Stimulated activated CD8-positive, alpha-beta memory T cell treated with anti-CD3 and anti-CD28 coated beads, Interleukin-15, amount 100 ng/mL, for 4 hours (primary cell): ENCODE measurements at regions not wholly inside any gene's neighbourhood (a gene's known extent, or its start where the extent isn't known, plus 50 kb on each side); places are given as distances from the start of the nearest gene placed in this dataset.

ENCODE experiments used
- DNase-seq, 2 donors: peaks; one replicate each; pipeline ENCODE4 v3.0.0-alpha.2; 2020; ENCODE audit warnings: low read depth in 2 of 2

- no peak for DNase-seq
Measured at GRCh38 chr1:30188329-30188728, 535.1 kb downstream of the MATN1 start.

- DNase-seq, result no peak
Measured at GRCh38 chr1:30187413-30188023, 535.9 kb downstream of the MATN1 start.

GRCh38 chr1:30186586-30186985 lies 536.8 kb downstream of the MATN1 start:
- no peak for DNase-seq

DNA sequence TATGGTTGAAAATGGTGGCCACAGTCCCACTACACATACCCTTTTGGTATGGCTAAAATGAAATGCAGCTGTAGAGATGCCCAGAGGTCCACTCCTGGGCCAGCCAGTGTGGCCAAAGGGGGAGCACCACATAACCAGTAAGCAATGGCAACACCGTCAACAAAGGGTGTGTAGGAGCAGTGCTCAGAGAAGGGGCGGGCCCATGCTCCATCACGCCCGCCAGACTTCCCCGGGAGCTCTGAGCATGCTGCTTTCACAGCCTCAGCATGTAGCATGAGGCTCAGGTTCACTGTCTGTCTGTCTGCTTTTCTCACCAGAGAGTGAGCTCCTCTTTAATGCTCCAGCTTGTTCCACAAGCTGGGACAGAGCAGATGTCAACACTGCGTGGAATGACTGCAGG lies 537.6 kb downstream of the MATN1 start:
- no peak for DNase-seq

GRCh38 chr1:30185313-30185712 lies 538.1 kb downstream of the MATN1 start:
- DNase-seq, result no peak

DNA sequence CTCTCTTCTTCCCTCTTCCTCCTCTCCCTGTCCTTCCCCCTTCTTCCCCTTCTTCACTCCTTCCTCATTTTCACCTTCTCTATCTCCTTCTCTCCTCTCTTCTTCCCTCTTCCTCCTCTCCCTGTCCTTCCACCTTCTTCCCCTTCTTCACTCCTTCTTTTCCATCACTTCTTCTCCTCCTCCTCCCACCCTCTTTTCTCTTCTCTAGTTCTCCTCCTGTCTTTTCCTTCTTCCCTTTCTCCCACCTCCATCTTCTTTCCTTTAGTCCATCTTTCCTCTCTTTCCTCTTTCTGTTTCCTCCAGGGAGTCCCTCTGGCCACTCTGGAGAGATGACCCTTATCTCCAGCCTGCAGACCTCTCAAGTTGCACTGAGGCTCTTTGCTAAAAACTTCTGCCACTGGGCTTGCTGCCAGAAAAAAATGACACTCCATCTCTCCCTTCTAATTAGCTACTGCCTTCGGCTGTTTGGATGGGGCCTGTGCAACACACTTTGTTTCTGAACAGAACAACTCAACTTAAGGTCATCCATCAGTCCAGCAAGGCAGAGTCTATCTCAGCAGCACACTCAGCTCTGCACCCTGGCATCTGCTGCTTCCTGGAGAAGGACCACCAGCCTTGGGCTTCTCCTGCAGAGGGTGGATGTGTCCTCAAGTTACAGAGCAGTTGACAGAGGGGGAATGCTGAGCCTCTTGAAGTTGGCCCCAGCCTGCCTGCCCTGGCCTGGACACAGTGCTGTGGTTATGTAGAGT lies 538.8 kb downstream of the MATN1 start:
- DNase-seq, result no peak

DNA sequence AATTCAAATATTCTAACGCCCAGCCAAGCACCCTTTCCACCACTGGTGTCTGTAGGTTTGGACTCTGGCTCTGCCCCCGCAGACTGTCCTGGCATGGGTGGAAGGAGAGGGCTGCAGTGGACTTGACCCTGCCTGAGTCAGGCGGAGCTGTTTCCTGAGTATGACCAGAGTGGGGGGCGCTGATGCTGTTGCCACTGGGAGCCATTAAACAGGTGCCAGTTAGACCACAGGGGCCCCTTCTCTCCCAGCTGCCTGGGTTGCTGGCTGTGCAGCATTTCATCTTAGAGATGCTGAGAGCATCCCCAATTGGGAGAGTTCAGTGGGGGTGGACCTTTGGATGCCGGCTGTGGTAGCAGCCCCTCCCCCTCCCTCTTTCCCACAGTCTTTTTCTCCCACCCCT lies 539.5 kb downstream of the MATN1 start:
- no peak for DNase-seq

GRCh38 chr1:30183006-30183405 lies 540.4 kb downstream of the MATN1 start:
- no peak for DNase-seq

DNA sequence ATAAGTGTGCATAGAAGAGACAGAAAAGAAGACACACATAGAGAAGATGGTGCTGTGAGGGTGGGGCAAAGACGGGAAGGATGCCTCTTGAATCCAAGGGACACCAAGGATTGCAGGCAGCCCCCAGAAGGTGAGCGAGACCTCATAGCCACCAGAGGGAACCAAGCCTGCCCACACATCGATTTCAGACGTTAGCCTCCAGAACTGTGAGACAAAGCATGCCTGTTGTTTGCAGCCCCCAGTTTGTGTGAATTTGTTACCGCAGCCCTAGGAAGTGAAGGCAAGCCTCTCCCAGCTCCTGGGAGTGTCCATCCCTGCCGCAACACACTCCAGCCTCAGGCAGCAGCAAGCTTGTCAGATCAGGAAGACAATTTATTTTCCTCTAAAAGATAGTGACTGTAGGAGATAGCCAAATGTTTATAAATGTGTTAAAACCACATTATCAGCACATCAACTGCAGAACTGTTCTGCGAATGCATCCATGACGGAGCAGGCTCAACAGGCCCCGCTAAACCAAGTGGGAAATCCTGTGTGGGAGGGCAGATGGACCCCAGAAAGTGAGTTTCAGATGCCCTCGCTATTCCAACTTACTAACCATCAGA lies 543.3 kb downstream of the MATN1 start:
- no peak for DNase-seq

DNA sequence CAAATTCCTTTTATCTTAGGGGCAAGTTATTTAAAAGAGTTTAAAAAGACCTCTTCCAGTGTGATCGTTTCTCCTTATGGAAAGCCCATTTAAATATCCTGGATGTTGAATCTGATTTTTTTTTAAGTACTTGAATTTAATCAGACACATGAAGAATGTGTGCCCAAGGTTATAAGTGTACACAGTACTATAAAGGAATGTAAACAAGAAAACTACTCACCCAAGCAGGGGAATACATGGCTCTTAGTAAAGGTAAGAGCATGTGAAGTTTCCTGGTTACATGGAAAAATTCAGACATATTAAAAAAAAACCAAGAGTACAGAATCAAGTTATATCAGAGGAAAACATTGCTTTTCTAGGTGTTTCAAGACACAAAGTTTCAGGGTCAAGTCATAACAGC lies 546.9 kb downstream of the MATN1 start:
- no peak for DNase-seq

GRCh38 chr1:30174499-30174898 lies 548.9 kb downstream of the MATN1 start:
- DNase-seq, result no peak

DNA sequence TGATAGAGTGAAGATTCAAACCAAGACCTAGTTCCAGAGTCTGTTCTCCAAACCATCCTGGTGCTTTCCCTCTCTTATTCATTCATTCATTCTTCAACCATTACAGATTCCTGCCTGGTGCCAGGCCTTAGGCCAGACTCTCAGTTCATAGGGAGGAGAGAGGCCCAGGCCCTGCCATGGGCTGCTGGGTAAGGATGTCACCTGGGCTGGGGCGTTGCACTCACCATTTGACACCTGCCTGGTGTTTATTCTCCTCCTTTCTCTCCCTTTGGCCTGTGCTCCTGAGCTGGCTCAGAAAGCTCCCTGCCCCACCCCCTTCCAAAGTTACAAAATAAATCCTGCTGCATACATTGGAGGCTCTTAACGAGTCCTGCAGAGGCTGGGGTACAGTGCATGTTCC lies 549.8 kb downstream of the MATN1 start:
- DNase-seq, result no peak

DNA sequence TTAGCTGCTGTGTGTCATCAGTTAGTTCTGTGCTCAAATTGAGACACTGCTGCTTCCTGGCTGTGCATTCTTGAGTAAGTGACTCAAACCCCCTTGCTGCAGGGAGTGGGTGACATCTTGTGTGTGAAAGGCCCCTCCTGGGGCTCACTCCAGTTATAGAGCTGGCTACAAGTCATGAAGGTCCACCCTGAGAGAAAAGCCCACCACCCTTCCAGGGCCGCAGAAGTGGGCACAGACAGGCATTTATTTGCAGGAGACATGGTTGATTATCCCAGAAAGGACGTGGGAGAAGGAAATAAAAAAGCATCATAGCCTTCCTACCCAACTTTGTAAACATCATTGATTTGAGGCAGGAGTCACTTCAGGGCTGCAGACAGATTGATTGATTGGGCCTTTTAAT lies 550.6 kb downstream of the MATN1 start:
- DNase-seq, result no peak

DNA sequence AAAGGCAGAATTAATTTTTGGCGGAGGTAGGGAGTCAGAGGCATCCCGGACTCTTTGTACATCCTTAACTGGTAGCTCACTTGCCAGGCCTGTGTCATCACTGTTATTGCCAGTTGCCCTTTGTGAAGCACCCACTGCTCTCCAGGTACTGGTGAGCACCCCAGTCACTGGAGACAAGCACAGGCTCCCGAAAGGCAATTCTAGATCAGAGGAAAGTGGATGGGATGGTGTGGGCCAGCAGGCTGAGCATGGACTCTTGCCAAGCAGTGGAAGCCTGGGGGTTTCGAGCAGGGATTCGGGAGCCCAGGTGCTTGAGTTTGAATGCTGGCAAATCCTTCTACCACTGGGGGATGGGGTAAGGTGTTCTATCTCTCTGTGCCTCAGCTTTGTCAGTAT lies 551.1 kb downstream of the MATN1 start:
- no peak for DNase-seq

- no peak for DNase-seq
Measured at GRCh38 chr1:30171537-30172298, 551.7 kb downstream of the MATN1 start.

GRCh38 chr1:30169269-30169668 lies 554.1 kb downstream of the MATN1 start:
- no peak for DNase-seq

DNA sequence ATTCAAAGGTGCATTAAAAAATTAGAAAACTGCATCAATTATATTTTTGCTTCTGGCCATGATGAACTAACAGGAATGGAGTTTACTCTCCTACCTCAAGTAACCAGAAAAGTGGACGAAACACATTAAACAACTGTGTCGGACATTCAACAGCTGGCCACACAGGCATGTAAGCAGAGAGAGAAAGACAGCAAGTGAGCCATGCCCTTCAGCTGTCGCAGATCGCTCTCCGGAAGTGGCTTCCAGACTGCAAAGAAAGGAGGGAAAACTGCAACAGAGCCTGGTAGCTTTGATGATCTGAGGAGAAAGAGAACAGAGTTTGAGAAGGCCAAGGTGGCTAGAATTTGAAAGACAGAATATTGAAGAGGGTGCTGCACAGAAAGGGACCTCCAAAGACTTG lies 557.2 kb downstream of the MATN1 start:
- DNase-seq, result no peak

GRCh38 chr1:30165116-30165515 lies 558.3 kb downstream of the MATN1 start:
- no peak for DNase-seq

DNA sequence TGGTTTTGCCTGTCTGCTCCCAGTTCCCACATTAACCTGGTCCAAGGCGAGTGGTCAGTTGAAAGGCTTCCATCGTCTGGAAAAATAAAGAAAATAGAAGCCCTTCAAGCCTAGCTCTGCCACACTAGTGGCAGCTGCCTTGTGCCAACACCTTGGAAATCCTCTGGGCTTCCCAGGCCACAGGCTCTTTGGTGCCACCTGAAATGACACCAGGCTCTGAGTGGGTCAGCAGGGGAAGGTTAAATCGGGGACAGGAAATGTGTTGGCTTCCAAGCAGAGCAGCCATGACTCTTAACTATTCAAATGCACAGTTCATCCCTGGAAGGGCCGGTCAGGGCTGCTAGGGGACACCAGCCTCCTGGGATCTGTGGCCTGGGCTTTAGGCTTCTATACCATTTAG lies 558.7 kb downstream of the MATN1 start:
- DNase-seq, result no peak

- DNase-seq, result no peak
Measured at GRCh38 chr1:30162565-30162964, 560.8 kb downstream of the MATN1 start.

- no peak for DNase-seq
Measured at GRCh38 chr1:30161953-30162352, 561.4 kb downstream of the MATN1 start.

GRCh38 chr1:30160999-30161689 lies 562.2 kb downstream of the MATN1 start:
- DNase-seq, result no peak
